CD4-positive, alpha-beta memory T cell (primary cell): ENCODE measurements at regions not wholly inside any gene's neighbourhood (a gene's known extent, or its start where the extent isn't known, plus 50 kb on each side); places are given as distances from the start of the nearest gene placed in this dataset.

Source experiments
- CTCF ChIA-PET: fragments of 350-600 bp; sonication (Branson Sonifier 250); formaldehyde crosslinking; loops from one replicate; lab custom pipeline; 2021; ENCODE audit warnings: inconsistent platforms; ENCODE audit not compliant: partially characterized antibody; lab: Charles Lee
- POLR2A ChIA-PET: fragments of 350-600 bp; sonication (Branson Sonifier 250); formaldehyde crosslinking; loops from one replicate; lab custom pipeline; 2021; ENCODE audit not compliant: partially characterized antibody; lab: Charles Lee
- DNase-seq, 5 donors: peaks; one replicate each; pipeline versions ENCODE4 v3.0.0 to v3.0.0-alpha.2; 2020 to 2022; ENCODE audit warnings: mixed read lengths in 1 of 5
- H3K27ac ChIP-seq: one replicate; pipeline ENCODE4 v1.7.0; 2013; ENCODE audit warnings: low read depth, low read length
- H3K27me3 ChIP-seq: 2 replicates; pipeline ENCODE4 v1.7.0; 2013; ENCODE audit warnings: mild to moderate bottlenecking, low read length, moderate library complexity; ENCODE audit not compliant: insufficient read depth
- H3K36me3 ChIP-seq: 2 replicates; pipeline ENCODE4 v1.7.0; 2013; ENCODE audit warnings: mild to moderate bottlenecking, low read length, moderate library complexity; ENCODE audit not compliant: insufficient read depth
- H3K4me1 ChIP-seq: 2 replicates; pipeline ENCODE4 v1.7.0; 2013; ENCODE audit warnings: mild to moderate bottlenecking, low read length, moderate library complexity; ENCODE audit not compliant: insufficient read depth
- H3K4me3 ChIP-seq, 2 donors: one replicate each; pipeline ENCODE4 v1.7.0; 2013; ENCODE audit warnings: low read length in 2 of 2, mild to moderate bottlenecking in 1 of 2
- H3K9me3 ChIP-seq, 2 donors: one replicate each; pipeline ENCODE4 v1.7.0; 2013; ENCODE audit warnings: low read length in 2 of 2, control low read depth in 1 of 2; ENCODE audit not compliant: control insufficient read depth in 1 of 2
- H3K27ac Mint-ChIP-seq, 7 donors: one replicate each; pipeline ENCODE4 v1.8.0; 2020 to 2021; ENCODE audit warnings: mixed read lengths in 7 of 7, mild to moderate bottlenecking in 6 of 7, inconsistent platforms in 3 of 7, moderate library complexity in 3 of 7
- H3K27me3 Mint-ChIP-seq, 2 donors: one replicate each; pipeline ENCODE4 v1.8.0; 2020 to 2021; ENCODE audit warnings: mixed read lengths in 2 of 2
- H3K36me3 Mint-ChIP-seq, 2 donors: one replicate each; pipeline ENCODE4 v1.8.0; 2020 to 2021; ENCODE audit warnings: mixed read lengths in 2 of 2, inconsistent platforms in 1 of 2, mild to moderate bottlenecking in 1 of 2
- H3K4me1 Mint-ChIP-seq, 4 donors: one replicate each; pipeline ENCODE4 v1.8.0; 2020 to 2021; ENCODE audit warnings: mixed read lengths in 4 of 4, mild to moderate bottlenecking in 1 of 4
- H3K4me3 Mint-ChIP-seq, 8 donors: one replicate each; pipeline ENCODE4 v1.8.0; 2020 to 2021; ENCODE audit warnings: mixed read lengths in 8 of 8, mild to moderate bottlenecking in 7 of 8, moderate library complexity in 6 of 8, inconsistent platforms in 3 of 8
- H3K9me3 Mint-ChIP-seq, 8 donors: one replicate each; pipeline ENCODE4 v1.8.0; 2020 to 2021; ENCODE audit warnings: mixed read lengths in 8 of 8, mild to moderate bottlenecking in 5 of 8, inconsistent platforms in 3 of 8, moderate library complexity in 1 of 8
- intact Hi-C: fragments of 100-400 bp; cut with micrococcal nuclease; formaldehyde crosslinking; loops from one replicate; pipeline ENCODE4 v1.15.1; 2023

DNA sequence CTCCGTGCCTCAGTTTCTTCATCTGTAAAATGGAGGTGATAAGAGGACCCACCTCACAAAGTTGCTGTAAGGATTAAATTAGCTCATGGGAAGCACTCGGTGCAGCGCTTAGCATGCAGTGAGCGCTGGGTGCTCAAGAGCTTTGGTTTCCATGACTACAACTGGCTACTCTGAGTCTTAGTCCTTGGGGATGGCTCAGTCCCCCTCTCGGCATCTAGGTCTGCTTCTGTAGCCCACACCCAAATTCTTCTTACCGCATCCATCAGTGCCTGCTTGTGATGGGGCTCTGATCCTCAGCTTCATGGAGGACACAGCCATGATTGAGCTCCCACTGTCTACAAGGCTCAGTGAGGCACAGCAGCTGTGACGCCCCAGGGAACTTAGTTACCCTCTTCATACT lies 159.0 kb downstream of the ACTL8 start:
- Mint-ChIP-seq H3K4me1 (no peaks in the 10 kb centered on the region), H3K9me3 (peaks cover 0 to 1% (median 0%) of the 10 kb centered on the region in 8 donors), H3K4me3 (no peak overlapping the region), H3K27ac (no peak overlapping the region), H3K27me3 (peaks cover 9 to 23% of the 10 kb centered on the region in 2 donors), H3K36me3 (no peaks in the 10 kb centered on the region)
- H3K36me3 ChIP-seq: no peaks in the 10 kb centered on the region
- no peak overlapping the region for H3K27ac ChIP-seq
- H3K4me3 ChIP-seq: no peak overlapping the region
- H3K9me3 ChIP-seq: no peaks in the 10 kb centered on the region
- H3K4me1 ChIP-seq: no peaks in the 10 kb centered on the region
- ChIA-PET CTCF (no interaction called here), POLR2A (no interaction called here)
- H3K27me3 ChIP-seq: no peaks in the 10 kb centered on the region
- no peak for DNase-seq
- intact Hi-C loops: no loop called here

DNA sequence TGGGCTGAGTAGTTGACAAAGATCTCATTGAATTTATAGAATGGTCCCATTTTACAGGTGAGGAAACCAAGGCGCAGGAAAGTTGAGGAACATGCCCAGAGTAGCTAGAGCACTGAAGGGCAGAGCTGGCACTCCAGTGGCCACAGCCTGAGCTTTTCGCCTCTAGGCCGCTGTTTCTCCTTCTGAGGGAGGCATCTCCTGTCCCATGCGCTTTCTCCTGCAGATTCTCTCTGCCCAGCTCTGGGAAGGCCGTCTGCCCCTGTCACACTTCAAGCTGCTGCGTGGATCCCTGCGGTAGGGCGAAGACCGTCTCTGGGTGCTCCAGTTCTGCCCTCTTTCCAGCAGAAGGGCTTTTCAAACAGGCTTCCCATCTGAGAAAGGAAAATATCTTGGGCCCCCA lies 159.9 kb downstream of the ACTL8 start:
- Mint-ChIP-seq H3K4me3 (no peak overlapping the region), H3K9me3 (peaks cover 0 to 6% (median 0%) of the 10 kb centered on the region in 8 donors), H3K27ac (no peak overlapping the region), H3K4me1 (no peaks in the 10 kb centered on the region), H3K36me3 (no peaks in the 10 kb centered on the region), H3K27me3 (peaks cover 6 to 22% of the 10 kb centered on the region in 2 donors)
- no peaks in the 10 kb centered on the region for H3K4me1 ChIP-seq
- ChIA-PET CTCF (no interaction called here), POLR2A (no interaction called here)
- H3K27me3 ChIP-seq: no peaks in the 10 kb centered on the region
- H3K36me3 ChIP-seq: no peaks in the 10 kb centered on the region
- no peaks in the 10 kb centered on the region for H3K9me3 ChIP-seq
- no peak overlapping the region for H3K4me3 ChIP-seq
- H3K27ac ChIP-seq: no peak overlapping the region
- intact Hi-C loops: no loop called here
- no peak for DNase-seq

DNA sequence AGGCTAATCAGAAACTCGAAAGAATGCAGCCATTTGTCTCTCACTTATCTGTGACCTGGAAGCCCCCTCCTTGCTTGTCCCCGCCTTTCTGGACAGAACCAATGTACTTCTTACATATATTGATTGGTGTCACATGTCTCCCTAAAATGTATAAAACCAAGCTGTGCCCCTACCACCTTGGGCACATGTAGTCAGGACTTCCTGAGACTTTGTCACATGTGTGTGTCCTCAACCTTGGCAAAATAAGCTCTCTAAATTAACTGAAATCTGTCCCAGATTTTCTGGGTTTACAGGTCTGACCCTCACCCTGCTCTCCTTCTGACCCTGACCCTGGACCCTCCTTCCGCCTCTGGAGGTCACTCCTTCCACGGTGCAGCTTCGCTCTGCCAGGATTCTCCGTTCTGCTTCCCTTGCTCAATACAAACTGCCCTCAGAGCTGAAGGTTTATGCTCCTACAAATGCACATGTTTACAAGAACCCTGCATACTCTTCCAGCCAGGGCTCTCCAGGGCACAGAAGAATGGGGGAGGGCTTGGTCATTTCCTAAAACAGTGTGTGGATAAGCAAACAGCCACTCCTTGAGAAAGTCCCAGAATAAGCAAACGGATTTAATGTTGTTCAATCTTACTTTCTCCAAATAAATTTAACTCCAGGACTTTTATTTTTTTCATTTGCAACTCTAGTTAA lies 160.5 kb downstream of the ACTL8 start:
- H3K9me3 Mint-ChIP-seq: peaks cover 0 to 6% (median 0%) of the 10 kb centered on the region in 8 donors
- no peak overlapping the region for H3K27ac ChIP-seq
- H3K4me3 Mint-ChIP-seq: peak overlapping the region in 1 of 8 donors; percentile 21
- ChIA-PET POLR2A (no interaction called here), CTCF (no interaction called here)
- no peaks in the 10 kb centered on the region for H3K36me3 Mint-ChIP-seq
- no peaks in the 10 kb centered on the region for H3K27me3 ChIP-seq
- intact Hi-C loops: no loop called here
- H3K4me1 Mint-ChIP-seq: no peaks in the 10 kb centered on the region
- no peak overlapping the region for H3K27ac Mint-ChIP-seq
- no peaks in the 10 kb centered on the region for H3K9me3 ChIP-seq
- peaks cover 7 to 18% of the 10 kb centered on the region in 2 donors for H3K27me3 Mint-ChIP-seq
- DNase-seq: no peak
- H3K4me3 ChIP-seq: no peak overlapping the region
- H3K36me3 ChIP-seq: no peaks in the 10 kb centered on the region
- H3K4me1 ChIP-seq: no peaks in the 10 kb centered on the region

DNA sequence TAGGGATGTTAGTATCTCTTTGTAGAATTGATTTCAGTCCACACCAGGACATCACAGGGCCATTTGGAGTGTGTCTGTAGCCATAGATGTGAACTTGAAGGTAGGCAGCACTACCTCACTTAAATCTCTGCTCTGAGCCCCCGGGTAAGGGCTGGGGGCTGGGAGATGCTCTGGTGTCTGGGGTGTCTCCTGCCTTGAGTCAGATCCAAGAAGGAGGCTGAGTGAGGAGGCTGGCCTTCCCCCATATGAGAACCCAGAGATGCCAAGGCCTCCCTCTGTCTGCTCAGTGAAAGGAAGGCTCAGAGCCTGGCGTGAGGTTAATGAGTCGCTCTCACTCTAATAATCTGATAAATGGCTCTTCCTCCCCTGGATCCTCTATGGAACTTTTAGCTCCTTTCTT lies 161.6 kb downstream of the ACTL8 start:
- Histone ChIP-seq H3K27ac (no peak overlapping the region), H3K36me3 (no peaks in the 10 kb centered on the region), H3K4me3 (no peak overlapping the region), H3K4me1 (no peaks in the 10 kb centered on the region), H3K9me3 (no peaks in the 10 kb centered on the region), H3K27me3 (no peaks in the 10 kb centered on the region)
- DNase-seq: no peak
- Mint-ChIP-seq H3K27ac (no peak overlapping the region), H3K4me3 (no peak overlapping the region), H3K9me3 (peaks cover 0 to 6% (median 0%) of the 10 kb centered on the region in 8 donors), H3K27me3 (peaks cover 9 to 18% of the 10 kb centered on the region in 2 donors), H3K36me3 (no peaks in the 10 kb centered on the region), H3K4me1 (no peaks in the 10 kb centered on the region)
- ChIA-PET POLR2A (no interaction called here), CTCF (no interaction called here)
- intact Hi-C loops: no loop called here

DNA sequence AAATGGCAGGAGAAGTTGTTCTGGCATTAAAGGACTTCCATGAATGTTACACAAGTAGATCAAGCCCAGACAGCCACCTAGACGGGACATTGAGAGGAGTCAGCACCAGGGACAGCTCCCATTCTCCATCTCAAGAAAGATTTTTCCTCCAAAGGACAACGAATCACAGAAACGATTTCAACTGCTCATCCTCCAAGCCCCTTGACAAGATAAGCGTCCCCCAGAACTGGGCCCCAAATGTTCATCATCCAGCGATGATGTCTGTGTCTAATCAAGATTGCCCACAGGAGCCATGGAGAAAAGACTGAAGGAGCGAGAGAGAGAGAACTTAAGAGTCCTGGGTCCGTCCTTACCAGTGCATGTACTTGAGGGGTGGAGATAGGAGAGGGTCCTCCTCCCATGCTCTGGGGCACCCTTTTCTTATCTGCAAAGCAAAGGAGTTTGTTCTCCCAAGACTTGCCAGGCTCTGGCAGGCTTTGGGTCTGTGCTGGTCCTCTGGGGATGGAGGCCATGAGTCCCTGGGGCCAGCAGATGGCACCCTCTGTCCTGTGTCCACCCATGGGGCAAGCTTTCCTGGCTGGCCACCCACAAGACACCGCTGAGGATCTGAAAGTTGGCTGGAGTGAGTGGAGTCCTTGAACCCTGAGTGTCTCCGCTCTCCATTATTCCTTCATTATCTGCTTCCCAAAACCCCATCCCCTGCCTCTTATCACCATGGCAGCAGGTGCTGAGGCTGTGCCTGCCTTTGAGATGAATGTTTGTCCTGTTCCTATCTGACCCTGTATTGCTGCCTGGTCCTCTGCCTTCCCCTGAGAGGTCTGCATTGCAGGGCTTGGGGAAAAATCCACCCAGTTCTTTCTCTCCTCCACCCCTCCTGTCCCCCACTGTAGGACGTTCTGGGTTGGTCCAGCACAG lies 164.6 kb downstream of the ACTL8 start:
- no peaks in the 10 kb centered on the region for H3K36me3 Mint-ChIP-seq
- H3K4me1 Mint-ChIP-seq: no peaks in the 10 kb centered on the region
- H3K27me3 ChIP-seq: no peaks in the 10 kb centered on the region
- H3K4me1 ChIP-seq: no peaks in the 10 kb centered on the region
- peaks cover 0 to 9% (median 0%) of the 10 kb centered on the region in 8 donors for H3K9me3 Mint-ChIP-seq
- intact Hi-C loops: loop anchor here (2.0 kb wide), 1 partner anchor 181 kb away; no protein-coding TSS in a partner anchor
- H3K9me3 ChIP-seq: no peaks in the 10 kb centered on the region
- H3K4me3 Mint-ChIP-seq: no peak overlapping the region
- no peak for DNase-seq
- POLR2A ChIA-PET: no interaction called here
- H3K27ac ChIP-seq: no peak overlapping the region
- peaks cover 12 to 21% of the 10 kb centered on the region in 2 donors for H3K27me3 Mint-ChIP-seq
- H3K36me3 ChIP-seq: no peaks in the 10 kb centered on the region
- no peak overlapping the region for H3K4me3 ChIP-seq
- H3K27ac Mint-ChIP-seq: no peak overlapping the region
- CTCF ChIA-PET: no interaction called here

DNA sequence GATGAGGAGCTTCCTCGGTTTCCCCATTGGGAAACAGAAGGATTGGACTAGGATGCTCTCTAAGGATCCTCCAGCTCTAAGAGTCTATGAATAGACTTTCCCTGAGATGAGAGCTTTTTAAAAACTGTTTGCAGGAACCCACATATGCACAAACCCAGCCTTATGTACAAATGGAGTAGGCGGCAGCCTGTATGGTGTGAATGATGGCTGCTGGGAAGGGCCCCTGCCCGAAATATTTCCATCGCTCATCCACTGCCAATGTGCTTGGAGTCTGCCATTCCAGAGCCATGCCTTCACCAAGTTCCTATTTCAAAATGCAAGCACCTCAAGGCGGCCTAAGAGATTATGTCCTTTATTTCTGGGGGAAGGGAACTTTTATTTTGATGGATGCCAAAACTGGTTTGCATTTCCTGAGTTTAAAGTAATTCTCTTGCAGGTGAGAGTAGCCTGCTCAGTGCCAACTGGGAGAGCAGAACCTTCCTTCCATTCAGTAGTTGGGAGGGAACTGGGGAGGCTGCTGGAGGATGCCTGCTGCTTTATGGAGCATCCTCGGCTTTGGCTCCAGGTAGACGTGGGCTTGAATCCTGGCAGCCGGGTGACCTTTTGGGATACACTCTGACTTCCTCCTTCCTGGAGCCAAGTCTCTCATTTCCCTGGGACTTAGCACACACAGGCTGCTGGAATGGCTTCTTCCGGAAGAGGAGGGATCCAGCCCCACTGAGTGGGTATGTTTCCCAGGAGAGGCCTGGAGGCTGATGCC lies 165.9 kb downstream of the ACTL8 start:
- H3K4me1 ChIP-seq: no peaks in the 10 kb centered on the region
- DNase-seq: no peak
- no peaks in the 10 kb centered on the region for H3K4me1 Mint-ChIP-seq

DNA sequence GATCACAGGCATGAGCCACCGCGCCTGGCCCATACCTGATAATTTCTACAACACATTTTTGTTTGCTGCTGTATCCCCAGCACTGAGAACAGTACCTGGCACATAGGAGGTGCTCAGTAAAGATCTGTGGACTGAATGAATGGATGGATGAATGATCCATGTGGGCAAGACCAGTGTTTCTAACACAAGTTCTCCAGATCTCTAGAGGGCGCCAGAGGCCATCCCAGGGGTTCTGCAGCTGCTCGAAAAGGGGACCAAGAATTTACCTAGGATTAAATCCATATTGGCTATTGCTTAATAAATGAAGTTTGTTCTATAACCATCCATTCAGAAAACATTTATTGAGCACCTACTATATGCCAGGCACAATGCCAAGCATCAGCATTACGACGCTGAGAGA lies 167.7 kb downstream of the ACTL8 start:
- Mint-ChIP-seq H3K4me1 (no peaks in the 10 kb centered on the region), H3K36me3 (no peaks in the 10 kb centered on the region), H3K9me3 (peaks cover 0 to 9% (median 0%) of the 10 kb centered on the region in 8 donors), H3K27ac (no peak overlapping the region), H3K4me3 (no peak overlapping the region), H3K27me3 (peaks cover 16 to 17% of the 10 kb centered on the region in 2 donors)
- no peak for DNase-seq
- H3K36me3 ChIP-seq: no peaks in the 10 kb centered on the region
- H3K27ac ChIP-seq: no peak overlapping the region
- ChIA-PET POLR2A (no interaction called here), CTCF (interaction anchor here (0.9 kb wide), 1 partner anchor 178 kb away, joined by 3 read pairs; no protein-coding TSS in a partner anchor)
- no peaks in the 10 kb centered on the region for H3K9me3 ChIP-seq
- H3K4me1 ChIP-seq: no peaks in the 10 kb centered on the region
- intact Hi-C loops: no loop called here
- H3K4me3 ChIP-seq: no peak overlapping the region
- no peaks in the 10 kb centered on the region for H3K27me3 ChIP-seq

More for the DNA sequence above, 165.9 kb downstream of the ACTL8 start:
- no peaks in the 10 kb centered on the region for H3K9me3 ChIP-seq
- Mint-ChIP-seq H3K9me3 (peaks cover 0 to 9% (median 0%) of the 10 kb centered on the region in 8 donors), H3K27me3 (peaks cover 13 to 23% of the 10 kb centered on the region in 2 donors), H3K36me3 (no peaks in the 10 kb centered on the region), H3K4me3 (no peak overlapping the region), H3K27ac (no peak overlapping the region)
- POLR2A ChIA-PET: no interaction called here
- intact Hi-C loops: loop anchor here (2.0 kb wide), 1 partner anchor 180 kb away; no protein-coding TSS in a partner anchor
- no peaks in the 10 kb centered on the region for H3K36me3 ChIP-seq
- no peaks in the 10 kb centered on the region for H3K27me3 ChIP-seq
- no peak overlapping the region for H3K27ac ChIP-seq
- H3K4me3 ChIP-seq: no peak overlapping the region
- CTCF ChIA-PET: no interaction called here
